SJCRH30 (cell line): ENCODE measurements at regions not wholly inside any gene's neighbourhood (a gene's known extent, or its start where the extent isn't known, plus 50 kb on each side); places are given as distances from the start of the nearest gene placed in this dataset.

ENCODE experiments used
- DNase-seq, 2 experiments: peaks; one replicate each; pipeline ENCODE4 v3.0.0-alpha.2; 2015 to 2020
- H3K27ac ChIP-seq: fragments of 250-450 bp; sonication (Bioruptor Pico); 2 replicates; pipeline ENCODE4 v1.5.1; 2020; ENCODE audit warnings: mild to moderate bottlenecking, moderate library complexity
- H3K27me3 ChIP-seq: fragments of 250-450 bp; sonication (Bioruptor Pico); 2 replicates; pipeline ENCODE4 v1.5.1; 2020; ENCODE audit warnings: mild to moderate bottlenecking, moderate library complexity
- H3K36me3 ChIP-seq: fragments of 250-450 bp; sonication (Bioruptor Pico); 2 replicates; pipeline ENCODE4 v1.5.1; 2020; ENCODE audit warnings: mild to moderate bottlenecking, moderate library complexity
- H3K4me1 ChIP-seq: fragments of 250-450 bp; sonication (Bioruptor Pico); 2 replicates; pipeline ENCODE4 v1.5.1; 2020; ENCODE audit warnings: mild to moderate bottlenecking, moderate library complexity
- H3K4me3 ChIP-seq: fragments of 250-450 bp; sonication (Bioruptor Pico); 2 replicates; pipeline ENCODE4 v1.5.1; 2020; ENCODE audit warnings: mild to moderate bottlenecking, moderate library complexity
- H3K9me3 ChIP-seq: fragments of 250-450 bp; sonication (Bioruptor Pico); replicated peaks from 2 replicates; pipeline ENCODE4 v1.5.1; 2020; ENCODE audit warnings: mild to moderate bottlenecking, moderate library complexity

DNA sequence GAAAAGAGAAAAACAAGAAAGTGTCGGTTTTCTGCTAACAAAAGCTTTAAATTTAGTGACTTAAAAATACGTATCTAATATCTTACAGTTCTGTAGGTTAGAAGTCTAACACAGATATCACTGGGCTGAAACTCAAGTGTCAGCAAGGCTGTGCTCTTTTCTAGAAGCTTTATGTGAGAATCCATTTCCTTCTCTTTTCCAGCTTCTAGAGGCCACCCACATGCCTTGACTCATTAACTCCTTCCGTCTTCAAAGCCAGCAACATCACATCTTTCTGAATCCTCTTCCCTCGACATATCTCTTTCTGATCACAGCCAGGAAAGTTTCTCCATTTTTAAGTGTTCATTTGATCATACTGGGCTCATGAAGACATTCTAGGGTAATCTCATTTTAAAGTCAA, 262.0 kb downstream of the MAFB start:
- Histone ChIP-seq H3K4me3 (no peak overlapping the region), H3K9me3 (no peaks in the 10 kb centered on the region), H3K27me3 (peaks cover 6% of the 10 kb centered on the region; the same call in 1 of the 2 replicates), H3K4me1 (no peaks in the 10 kb centered on the region; the same call in 1 of the 2 replicates), H3K36me3 (no peaks in the 10 kb centered on the region), H3K27ac (no peak overlapping the region)
- no peak for DNase-seq

DNA sequence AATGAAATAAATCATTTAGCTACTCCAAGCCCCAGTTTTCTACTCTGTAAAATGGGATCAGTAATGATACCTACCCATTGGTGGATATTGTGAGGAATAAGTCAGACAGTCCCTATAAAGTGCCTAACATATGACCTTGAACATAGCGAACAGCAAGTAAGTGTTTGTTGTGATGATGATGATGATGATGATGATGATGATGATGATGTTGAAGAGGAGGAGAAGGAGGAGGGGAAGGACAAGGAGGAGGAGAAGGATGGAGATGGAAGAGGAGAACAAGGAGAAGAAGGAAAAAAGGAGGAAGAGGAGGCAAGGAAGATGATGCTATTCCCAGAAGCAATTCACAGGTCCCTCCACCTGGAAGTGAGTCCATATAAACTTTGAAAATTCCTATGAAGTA, 264.3 kb downstream of the MAFB start:
- Histone ChIP-seq H3K9me3 (no peaks in the 10 kb centered on the region), H3K4me3 (no peak overlapping the region), H3K4me1 (no peaks in the 10 kb centered on the region), H3K27ac (no peak overlapping the region), H3K36me3 (no peaks in the 10 kb centered on the region), H3K27me3 (0 out of 2 replicates have a peak, but pooled peaks cover 3% of the 10 kb centered on the region)
- DNase-seq, result no peak

DNA sequence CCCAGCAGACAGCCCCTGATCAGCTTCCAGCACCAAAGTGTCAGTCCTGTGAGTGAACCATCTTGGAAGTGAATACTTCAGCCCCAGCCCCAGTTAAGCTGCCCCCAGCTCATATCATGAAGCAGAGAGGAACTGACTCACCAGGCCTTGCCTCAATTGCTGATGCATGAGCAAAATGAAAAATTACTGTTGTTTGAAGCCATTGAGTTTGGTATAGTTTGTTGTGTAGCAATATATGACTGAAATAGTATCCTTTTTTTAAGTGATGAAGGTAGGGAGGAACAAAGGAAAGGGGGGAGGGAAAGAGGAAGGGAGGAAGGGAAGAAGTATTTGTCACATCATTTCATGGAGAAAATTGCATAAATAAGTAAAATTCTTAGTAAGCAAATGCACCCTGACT, 266.4 kb downstream of the MAFB start:
- no peaks in the 10 kb centered on the region for H3K4me1 ChIP-seq
- no peaks in the 10 kb centered on the region for H3K36me3 ChIP-seq
- H3K4me3 ChIP-seq, result no peak overlapping the region
- no peaks in the 10 kb centered on the region for H3K9me3 ChIP-seq
- no peak for DNase-seq
- H3K27ac ChIP-seq, result no peak overlapping the region
- no peaks in the 10 kb centered on the region for H3K27me3 ChIP-seq

GRCh38 chr20:40416274-40416673, 272.8 kb downstream of the MAFB start:
- Histone ChIP-seq H3K9me3 (no peaks in the 10 kb centered on the region), H3K27ac (no peak overlapping the region), H3K27me3 (no peaks in the 10 kb centered on the region), H3K4me1 (no peaks in the 10 kb centered on the region), H3K4me3 (no peak overlapping the region), H3K36me3 (no peaks in the 10 kb centered on the region)
- no peak for DNase-seq

GRCh38 chr20:40414843-40415615, 274.0 kb downstream of the MAFB start:
- Histone ChIP-seq H3K4me3 (no peak overlapping the region), H3K27ac (no peak overlapping the region), H3K36me3 (no peaks in the 10 kb centered on the region), H3K27me3 (no peaks in the 10 kb centered on the region), H3K4me1 (no peaks in the 10 kb centered on the region), H3K9me3 (no peaks in the 10 kb centered on the region)
- DNase-seq, result no peak

GRCh38 chr20:40410028-40410427, 279.0 kb downstream of the MAFB start:
- peak in 1 of 2 experiments; percentile 5 for DNase-seq
- H3K4me3 ChIP-seq, result no peak overlapping the region
- H3K9me3 ChIP-seq, result no peaks in the 10 kb centered on the region

DNA sequence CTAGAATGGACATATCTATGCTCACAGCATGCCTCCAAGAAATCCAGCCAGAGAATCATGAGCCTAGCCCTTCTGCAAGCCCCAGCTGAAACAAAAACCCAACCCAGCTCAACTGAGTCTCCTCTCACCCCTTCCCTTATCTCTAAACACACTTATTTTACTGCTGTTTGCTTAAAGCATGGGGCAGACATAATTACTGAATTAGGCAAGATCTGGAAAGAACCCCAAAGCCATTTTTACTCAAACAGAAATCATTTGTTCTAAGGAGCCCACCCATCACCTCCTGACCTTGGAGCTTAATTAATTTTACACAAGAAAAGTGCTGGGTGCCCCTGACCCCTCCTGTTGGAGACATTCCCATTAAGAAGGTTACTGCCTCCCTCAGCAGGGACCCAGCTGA, 291.6 kb downstream of the MAFB start:
- Histone ChIP-seq H3K27me3 (no peaks in the 10 kb centered on the region; the same call in 1 of the 2 replicates), H3K4me3 (no peak overlapping the region), H3K27ac (no peak overlapping the region), H3K36me3 (no peaks in the 10 kb centered on the region), H3K9me3 (no peaks in the 10 kb centered on the region), H3K4me1 (no peaks in the 10 kb centered on the region)
- DNase-seq, result no peak

More at GRCh38 chr20:40410028-40410427, 279.0 kb downstream of the MAFB start:
- H3K27me3 ChIP-seq, result peaks cover 4% of the 10 kb centered on the region; the same call in 1 of the 2 replicates
- no peaks in the 10 kb centered on the region for H3K36me3 ChIP-seq
- no peaks in the 10 kb centered on the region for H3K4me1 ChIP-seq
- H3K27ac ChIP-seq, result no peak overlapping the region

- no peaks in the 10 kb centered on the region for H3K4me1 ChIP-seq
- no peaks in the 10 kb centered on the region; the same call in 1 of the 2 replicates for H3K27me3 ChIP-seq
- H3K4me3 ChIP-seq, result no peak overlapping the region
- no peak overlapping the region for H3K27ac ChIP-seq
- H3K36me3 ChIP-seq, result no peaks in the 10 kb centered on the region
- no peaks in the 10 kb centered on the region for H3K9me3 ChIP-seq
- DNase-seq, result no peak
Measured at GRCh38 chr20:40393197-40394079, 295.6 kb downstream of the MAFB start.

GRCh38 chr20:40390654-40391053, 298.4 kb downstream of the MAFB start:
- H3K9me3 ChIP-seq, result no peaks in the 10 kb centered on the region
- no peaks in the 10 kb centered on the region for H3K36me3 ChIP-seq
- H3K27me3 ChIP-seq, result no peaks in the 10 kb centered on the region; the same call in 1 of the 2 replicates
- H3K4me1 ChIP-seq, result no peaks in the 10 kb centered on the region
- H3K27ac ChIP-seq, result no peak overlapping the region
- H3K4me3 ChIP-seq, result no peak overlapping the region
- no peak for DNase-seq

- peak in 1 of 2 experiments; percentile 18 for DNase-seq
- Histone ChIP-seq H3K4me1 (no peaks in the 10 kb centered on the region), H3K9me3 (no peaks in the 10 kb centered on the region), H3K4me3 (no peak overlapping the region), H3K27ac (no peak overlapping the region), H3K27me3 (no peaks in the 10 kb centered on the region), H3K36me3 (no peaks in the 10 kb centered on the region)
Measured at GRCh38 chr20:40370800-40371199, 318.2 kb downstream of the MAFB start.

GRCh38 chr20:40368876-40369275, 320.2 kb downstream of the MAFB start:
- no peak for DNase-seq
- Histone ChIP-seq H3K27me3 (no peaks in the 10 kb centered on the region), H3K4me3 (no peak overlapping the region), H3K36me3 (no peaks in the 10 kb centered on the region), H3K4me1 (no peaks in the 10 kb centered on the region), H3K9me3 (no peaks in the 10 kb centered on the region), H3K27ac (no peak overlapping the region)

DNA sequence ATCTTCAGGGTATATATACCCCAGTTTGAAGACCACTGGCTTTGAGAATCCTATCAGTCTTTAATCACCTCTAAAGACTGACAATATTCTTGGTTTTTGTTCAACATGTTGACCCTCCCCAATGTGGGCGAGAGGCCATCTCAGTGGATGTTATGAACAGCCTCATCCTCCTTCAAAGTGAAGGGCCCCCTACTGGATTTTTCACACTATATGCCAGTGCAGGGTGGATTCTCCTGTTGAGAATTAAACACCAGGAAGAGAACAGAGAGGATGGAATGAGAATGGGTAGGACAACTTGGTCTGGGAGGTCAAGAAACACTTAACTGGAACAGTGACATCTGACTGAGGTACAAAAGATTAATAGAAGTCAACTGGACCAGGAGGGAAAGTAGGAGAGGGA, 327.1 kb downstream of the MAFB start:
- H3K4me1 ChIP-seq, result no peaks in the 10 kb centered on the region
- no peak overlapping the region for H3K4me3 ChIP-seq
- no peak overlapping the region for H3K27ac ChIP-seq
- DNase-seq, result no peak
- H3K27me3 ChIP-seq, result no peaks in the 10 kb centered on the region; the same call in 1 of the 2 replicates
- H3K9me3 ChIP-seq, result no peaks in the 10 kb centered on the region
- no peaks in the 10 kb centered on the region for H3K36me3 ChIP-seq

GRCh38 chr20:40359131-40359912, 329.7 kb downstream of the MAFB start:
- no peaks in the 10 kb centered on the region for H3K4me1 ChIP-seq
- no peak for DNase-seq
- H3K36me3 ChIP-seq, result no peaks in the 10 kb centered on the region
- no peak overlapping the region for H3K4me3 ChIP-seq
- H3K27me3 ChIP-seq, result no peaks in the 10 kb centered on the region; the same call in 1 of the 2 replicates
- no peak overlapping the region for H3K27ac ChIP-seq
- H3K9me3 ChIP-seq, result no peaks in the 10 kb centered on the region

DNA sequence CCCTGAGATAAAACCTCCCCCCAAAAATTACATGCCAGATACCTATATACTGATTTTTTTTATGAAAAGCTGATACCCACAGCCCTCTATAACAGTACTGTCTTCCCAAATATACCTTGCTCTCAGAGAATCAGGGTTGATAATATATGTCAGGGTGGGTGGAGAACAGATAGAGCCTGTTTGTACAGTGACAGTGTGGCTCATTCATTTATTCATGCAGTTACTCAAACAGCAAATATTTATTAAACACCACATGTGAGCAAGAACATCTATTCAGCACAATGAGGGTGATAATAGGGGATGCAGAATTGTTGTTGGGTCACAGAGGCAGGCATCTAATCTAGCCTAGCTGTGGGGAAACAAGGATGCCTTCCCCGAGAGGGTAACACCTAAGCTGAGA, 334.2 kb downstream of the MAFB start:
- H3K36me3 ChIP-seq, result no peaks in the 10 kb centered on the region
- no peak for DNase-seq
- no peak overlapping the region for H3K27ac ChIP-seq
- no peaks in the 10 kb centered on the region for H3K4me1 ChIP-seq
- no peaks in the 10 kb centered on the region for H3K9me3 ChIP-seq
- no peak overlapping the region for H3K4me3 ChIP-seq
- H3K27me3 ChIP-seq, result no peaks in the 10 kb centered on the region; the same call in 1 of the 2 replicates
